K562 (cell line): ENCODE measurements at regions not wholly inside any gene's neighbourhood (a gene's known extent, or its start where the extent isn't known, plus 50 kb on each side); places are given as distances from the start of the nearest gene placed in this dataset.

Source experiments
- FOXJ3 ChIP-seq: sonication (generic); formaldehyde crosslinking; IDR thresholded peaks from 2 replicates; pipeline ENCODE4 v1.4.0; 2020; ENCODE audit warnings: mild to moderate bottlenecking, missing genetic modification reagents
- NR3C1 ChIP-seq: sonication (generic); formaldehyde crosslinking; IDR thresholded peaks from 2 replicates; pipeline ENCODE4 v1.8.1; 2022; ENCODE audit warnings: missing genetic modification reagents
- POLR2AphosphoS2 ChIP-seq: IDR thresholded peaks from 2 replicates; pipeline ENCODE4 v1.6.1; 2012; ENCODE audit warnings: low read length, improper control_type of control experiment
- TCF7 ChIP-seq: sonication (generic); IDR thresholded peaks from 2 replicates; pipeline ENCODE4 v1.6.1; 2016; ENCODE audit warnings: antibody characterized with exemption, borderline replicate concordance
- USF2 ChIP-seq: sonication (generic); formaldehyde crosslinking; IDR thresholded peaks from 2 replicates; pipeline ENCODE4 v1.5.0; 2020; ENCODE audit warnings: missing genetic modification reagents
- ZNF274 ChIP-seq: IDR thresholded peaks from 2 replicates; pipeline ENCODE4 v1.6.1; 2011; ENCODE audit warnings: low read depth, mild to moderate bottlenecking, low read length, moderate library complexity, borderline replicate concordance
- TF ChIP-seq, protein P1 (sequence below), 3 experiments: IDR thresholded peaks in 2 of 3; conservative IDR thresholded peaks in 1 of 3; 2 replicates each; pipeline ENCODE4 v1.5.1; 2011 to 2012; ENCODE audit warnings: low read length in 3 of 3, mild to moderate bottlenecking in 3 of 3, control low read depth in 2 of 3, improper control_type of control experiment in 1 of 3, inconsistent platforms in 1 of 3, low read depth in 1 of 3, mixed read lengths in 1 of 3, moderate library complexity in 1 of 3; ENCODE audit not compliant: insufficient read depth in 2 of 3
- TF ChIP-seq, protein P2 (sequence below): fragments of 250-450 bp; sonication (Bioruptor Pico); IDR thresholded peaks from 2 replicates; pipeline ENCODE4 v1.4.0; 2020; ENCODE audit warnings: mild to moderate bottlenecking, moderate library complexity

- TF ChIP-seq NR3C1 (CRISPR knock-in tag) (no peak), USF2 (CRISPR knock-in tag) (no peak), FOXJ3 (CRISPR knock-in tag) (no peak), ZNF274 (no peak), POLR2AphosphoS2 (no peak), TCF7 (no peak)
- TF ChIP-seq, protein P1, sequence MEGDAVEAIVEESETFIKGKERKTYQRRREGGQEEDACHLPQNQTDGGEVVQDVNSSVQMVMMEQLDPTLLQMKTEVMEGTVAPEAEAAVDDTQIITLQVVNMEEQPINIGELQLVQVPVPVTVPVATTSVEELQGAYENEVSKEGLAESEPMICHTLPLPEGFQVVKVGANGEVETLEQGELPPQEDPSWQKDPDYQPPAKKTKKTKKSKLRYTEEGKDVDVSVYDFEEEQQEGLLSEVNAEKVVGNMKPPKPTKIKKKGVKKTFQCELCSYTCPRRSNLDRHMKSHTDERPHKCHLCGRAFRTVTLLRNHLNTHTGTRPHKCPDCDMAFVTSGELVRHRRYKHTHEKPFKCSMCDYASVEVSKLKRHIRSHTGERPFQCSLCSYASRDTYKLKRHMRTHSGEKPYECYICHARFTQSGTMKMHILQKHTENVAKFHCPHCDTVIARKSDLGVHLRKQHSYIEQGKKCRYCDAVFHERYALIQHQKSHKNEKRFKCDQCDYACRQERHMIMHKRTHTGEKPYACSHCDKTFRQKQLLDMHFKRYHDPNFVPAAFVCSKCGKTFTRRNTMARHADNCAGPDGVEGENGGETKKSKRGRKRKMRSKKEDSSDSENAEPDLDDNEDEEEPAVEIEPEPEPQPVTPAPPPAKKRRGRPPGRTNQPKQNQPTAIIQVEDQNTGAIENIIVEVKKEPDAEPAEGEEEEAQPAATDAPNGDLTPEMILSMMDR (IDR thresholded peaks at IDR 0.05 in 2 of 3, conservative IDR thresholded peaks at IDR 0.05 in 1 of 3; ENCODE audit: insufficient read depth in 2 of 3, low read depth in 1 of 3, low read length in 3 of 3) = no peak
- TF ChIP-seq, protein P2, sequence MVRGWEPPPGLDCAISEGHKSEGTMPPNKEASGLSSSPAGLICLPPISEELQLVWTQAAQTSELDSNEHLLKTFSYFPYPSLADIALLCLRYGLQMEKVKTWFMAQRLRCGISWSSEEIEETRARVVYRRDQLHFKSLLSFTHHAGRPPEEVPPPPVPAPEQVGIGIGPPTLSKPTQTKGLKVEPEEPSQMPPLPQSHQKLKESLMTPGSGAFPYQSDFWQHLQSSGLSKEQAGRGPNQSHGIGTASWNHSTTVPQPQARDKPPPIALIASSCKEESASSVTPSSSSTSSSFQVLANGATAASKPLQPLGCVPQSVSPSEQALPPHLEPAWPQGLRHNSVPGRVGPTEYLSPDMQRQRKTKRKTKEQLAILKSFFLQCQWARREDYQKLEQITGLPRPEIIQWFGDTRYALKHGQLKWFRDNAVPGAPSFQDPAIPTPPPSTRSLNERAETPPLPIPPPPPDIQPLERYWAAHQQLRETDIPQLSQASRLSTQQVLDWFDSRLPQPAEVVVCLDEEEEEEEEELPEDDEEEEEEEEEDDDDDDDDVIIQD (CRISPR knock-in tag) = no peak
Observed at GRCh38 chr6:71766146-71766760, 120.1 kb upstream of the RIMS1 start.
